ENCODE measurements at regions not wholly inside any gene's neighbourhood (a gene's known extent, or its start where the extent isn't known, plus 50 kb on each side); places are given as distances from the start of the nearest gene placed in this dataset.

- ATAC-seq, result no peak
Observed at GRCh38 chrX:96311366-96311765, 373.3 kb upstream of the DIAPH2 start.

DNA sequence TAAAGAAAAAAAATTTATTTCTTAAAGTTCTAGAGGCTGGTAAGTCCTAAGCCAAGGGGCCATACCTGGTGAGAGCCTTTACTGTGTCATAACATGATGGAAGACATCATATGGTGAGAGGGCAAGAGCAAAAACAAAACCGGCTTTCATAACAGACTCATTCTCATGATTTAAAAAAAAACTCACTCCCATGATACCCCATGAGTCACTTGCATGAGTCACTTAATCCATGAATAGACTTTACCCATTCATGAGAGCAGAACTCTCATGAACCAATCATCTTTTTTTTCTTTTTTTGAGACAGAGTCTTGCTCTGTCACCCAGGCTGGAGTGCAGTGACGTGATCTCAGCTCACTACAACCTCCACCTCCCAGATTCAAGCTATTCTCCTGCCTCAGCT is 369.7 kb upstream of the DIAPH2 start:
- DNase-seq, result no peak
- Histone ChIP-seq H3K4me3 (no peak overlapping the region), H3K27ac (no peak overlapping the region), H3K36me3 (no peaks in the 10 kb centered on the region), H3K27me3 (no peaks in the 10 kb centered on the region), H3K4me1 (no peaks in the 10 kb centered on the region), H3K9me3 (peaks cover 0 to 5% (median 0%) of the 10 kb centered on the region in 12 donors)
- ATAC-seq, result no peak
- WGBS, 4 donors, result 41 to 77% (median 63%) methylated on average over 2 of the region's 2 CpGs
- intact Hi-C loops (cut with DNase I), result no loop called here
- TF ChIP-seq POLR2A (IDR thresholded peaks at IDR 0.05), result no peak
- TF ChIP-seq, protein P1, sequence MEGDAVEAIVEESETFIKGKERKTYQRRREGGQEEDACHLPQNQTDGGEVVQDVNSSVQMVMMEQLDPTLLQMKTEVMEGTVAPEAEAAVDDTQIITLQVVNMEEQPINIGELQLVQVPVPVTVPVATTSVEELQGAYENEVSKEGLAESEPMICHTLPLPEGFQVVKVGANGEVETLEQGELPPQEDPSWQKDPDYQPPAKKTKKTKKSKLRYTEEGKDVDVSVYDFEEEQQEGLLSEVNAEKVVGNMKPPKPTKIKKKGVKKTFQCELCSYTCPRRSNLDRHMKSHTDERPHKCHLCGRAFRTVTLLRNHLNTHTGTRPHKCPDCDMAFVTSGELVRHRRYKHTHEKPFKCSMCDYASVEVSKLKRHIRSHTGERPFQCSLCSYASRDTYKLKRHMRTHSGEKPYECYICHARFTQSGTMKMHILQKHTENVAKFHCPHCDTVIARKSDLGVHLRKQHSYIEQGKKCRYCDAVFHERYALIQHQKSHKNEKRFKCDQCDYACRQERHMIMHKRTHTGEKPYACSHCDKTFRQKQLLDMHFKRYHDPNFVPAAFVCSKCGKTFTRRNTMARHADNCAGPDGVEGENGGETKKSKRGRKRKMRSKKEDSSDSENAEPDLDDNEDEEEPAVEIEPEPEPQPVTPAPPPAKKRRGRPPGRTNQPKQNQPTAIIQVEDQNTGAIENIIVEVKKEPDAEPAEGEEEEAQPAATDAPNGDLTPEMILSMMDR (IDR thresholded peaks at IDR 0.05), result no peak

More at GRCh38 chrX:96311366-96311765, 373.3 kb upstream of the DIAPH2 start:
- DNase-seq, result no peak
- no peak overlapping the region for H3K4me3 ChIP-seq
- H3K27me3 ChIP-seq, result no peaks in the 10 kb centered on the region
- WGBS, 4 donors, result 29 to 56% (median 45%) methylated on average over 1 of the region's 1 CpG
- no peaks in the 10 kb centered on the region for H3K4me1 ChIP-seq
- no peak overlapping the region for H3K27ac ChIP-seq
- no peaks in the 10 kb centered on the region for H3K9me3 ChIP-seq
- H3K36me3 ChIP-seq, result no peaks in the 10 kb centered on the region
- intact Hi-C loops (cut with DNase I), result no loop called here
- TF ChIP-seq POLR2A (IDR thresholded peaks at IDR 0.05), result no peak
- TF ChIP-seq, protein P1 (IDR thresholded peaks at IDR 0.05), result no peak

- Histone ChIP-seq H3K4me3 (no peak overlapping the region), H3K36me3 (no peaks in the 10 kb centered on the region), H3K27me3 (no peaks in the 10 kb centered on the region), H3K9me3 (no peaks in the 10 kb centered on the region), H3K27ac (no peak overlapping the region), H3K4me1 (no peaks in the 10 kb centered on the region)
- TF ChIP-seq, protein P1 (IDR thresholded peaks at IDR 0.05), result no peak
- no peak for TF ChIP-seq POLR2A (IDR thresholded peaks at IDR 0.05)
- DNase-seq (no peak), ATAC-seq (no peak)
- intact Hi-C loops (cut with DNase I), result no loop called here
- 68 to 93% (median 84%) methylated on average over 3 of the region's 3 CpGs for WGBS, 4 donors
Observed at GRCh38 chrX:96361844-96362243, 322.8 kb upstream of the DIAPH2 start.

GRCh38 chrX:96372313-96373046 is 312.2 kb upstream of the DIAPH2 start:
- Histone ChIP-seq H3K36me3 (no peaks in the 10 kb centered on the region), H3K27me3 (no peaks in the 10 kb centered on the region), H3K4me3 (peak overlapping the region in 3 of 12 donors; percentile 16 to 29 (median 24)), H3K4me1 (no peaks in the 10 kb centered on the region), H3K9me3 (no peaks in the 10 kb centered on the region), H3K27ac (no peak overlapping the region)
- peak in 3 of 4 donors; percentile 27 to 64 (median 51) for ATAC-seq
- DNase-seq, result peak in 1 of 5 donors; percentile 5
- intact Hi-C loops (cut with DNase I), result loop anchor here in 2 of 10 donors (5.0 to 10.0 kb wide), 2 partner anchors 315 to 472 kb away; no protein-coding TSS in a partner anchor
- no peak for TF ChIP-seq POLR2A (IDR thresholded peaks at IDR 0.05)
- TF ChIP-seq, protein P1 (IDR thresholded peaks at IDR 0.05), result peak; percentile 46 to 72 (median 62)
- WGBS, 4 donors, result 26 to 34% (median 29%) methylated on average over 7 of the region's 7 CpGs

Measured in heart left ventricle (tissue), 16 donors.